Kidney capillary endothelial cell (primary cell): ENCODE measurements at regions not wholly inside any gene's neighbourhood (a gene's known extent, or its start where the extent isn't known, plus 50 kb on each side); places are given as distances from the start of the nearest gene placed in this dataset.

ENCODE experiments used
- DNase-seq: peaks from one replicate; pipeline ENCODE4 v3.0.0-alpha.2; 2018; ENCODE audit warnings: low spot score

GRCh38 chr13:36552334-36552733 is 120.0 kb downstream of the CCNA1 start:
- DNase-seq = no peak

GRCh38 chr13:36553491-36553890 is 120.3 kb upstream of the SERTM1 start:
- no peak for DNase-seq

GRCh38 chr13:36555151-36555986 is 118.5 kb upstream of the SERTM1 start:
- DNase-seq = no peak

GRCh38 chr13:36559375-36559774 is 114.4 kb upstream of the SERTM1 start:
- no peak for DNase-seq

- no peak for DNase-seq
Observed at GRCh38 chr13:36567485-36567884, 106.3 kb upstream of the SERTM1 start.

- no peak for DNase-seq
Observed at GRCh38 chr13:36570489-36570888, 103.3 kb upstream of the SERTM1 start.

- DNase-seq = no peak
Observed at GRCh38 chr13:36571444-36571843, 102.4 kb upstream of the SERTM1 start.

GRCh38 chr13:36582977-36583376 is 90.8 kb upstream of the SERTM1 start:
- no peak for DNase-seq

GRCh38 chr13:36599641-36600040 is 74.2 kb upstream of the SERTM1 start:
- no peak for DNase-seq

GRCh38 chr13:36601186-36601585 is 72.6 kb upstream of the SERTM1 start:
- DNase-seq = no peak

GRCh38 chr13:36606060-36606459 is 67.8 kb upstream of the SERTM1 start:
- DNase-seq = no peak

GRCh38 chr13:36608474-36608873 is 65.3 kb upstream of the SERTM1 start:
- DNase-seq = no peak

GRCh38 chr13:36612230-36612629 is 61.6 kb upstream of the SERTM1 start:
- DNase-seq = no peak

GRCh38 chr13:36616706-36617105 is 57.1 kb upstream of the SERTM1 start:
- DNase-seq = no peak

- no peak for DNase-seq
Observed at GRCh38 chr13:36619535-36619934, 54.3 kb upstream of the SERTM1 start.
